ENCODE measurements at regions not wholly inside any gene's neighbourhood (a gene's known extent, or its start where the extent isn't known, plus 50 kb on each side); places are given as distances from the start of the nearest gene placed in this dataset.

GRCh38 chr14:39784461-39784860, 352.2 kb upstream of the FBXO33 start:
- 49 to 55% methylated on average over 1 of the region's 1 CpG for WGBS, 2 donors
- H3K4me3 ChIP-seq (ENCODE audit: low read depth, poor library complexity, severe bottlenecking) = no peak overlapping the region
- no peak for DNase-seq (ENCODE audit: low spot score in 2 of 2)
- TF ChIP-seq POLR2A (IDR thresholded peaks at IDR 0.05) = no peak
- TF ChIP-seq CTCF (IDR thresholded peaks at IDR 0.05) = no peak
- intact Hi-C loops (cut with DNase I; ENCODE audit: low total_unique reads) = no loop called here

GRCh38 chr14:39781466-39781865, 349.2 kb upstream of the FBXO33 start:
- 67 to 71% methylated on average over 5 of the region's 5 CpGs for WGBS, 2 donors
- intact Hi-C loops (cut with DNase I; ENCODE audit: low total_unique reads) = no loop called here
- no peak overlapping the region for H3K4me3 ChIP-seq (ENCODE audit: low read depth, poor library complexity, severe bottlenecking)
- no peak for DNase-seq (ENCODE audit: low spot score in 2 of 2)
- TF ChIP-seq POLR2A (IDR thresholded peaks at IDR 0.05) (no peak), CTCF (IDR thresholded peaks at IDR 0.05) (no peak)

GRCh38 chr14:39773387-39774126, 341.3 kb upstream of the FBXO33 start:
- 51 to 76% methylated on average over 2 of the region's 2 CpGs for WGBS, 2 donors
- no peak for TF ChIP-seq CTCF (IDR thresholded peaks at IDR 0.05)
- no peak for TF ChIP-seq POLR2A (IDR thresholded peaks at IDR 0.05)
- no peak overlapping the region for H3K4me3 ChIP-seq (ENCODE audit: low read depth, poor library complexity, severe bottlenecking)
- intact Hi-C loops (cut with DNase I; ENCODE audit: low total_unique reads) = no loop called here
- DNase-seq (ENCODE audit: low spot score in 2 of 2) = no peak

- WGBS, 2 donors = 35 to 53% methylated on average over 1 of the region's 1 CpG
- TF ChIP-seq CTCF (IDR thresholded peaks at IDR 0.05) (no peak), POLR2A (IDR thresholded peaks at IDR 0.05) (no peak)
- H3K4me3 ChIP-seq (ENCODE audit: low read depth, poor library complexity, severe bottlenecking) = no peak overlapping the region
- no peak for DNase-seq (ENCODE audit: low spot score in 2 of 2)
- intact Hi-C loops (cut with DNase I; ENCODE audit: low total_unique reads) = no loop called here
Measured at GRCh38 chr14:39772627-39773026, 340.4 kb upstream of the FBXO33 start.

- no peak overlapping the region for H3K4me3 ChIP-seq (ENCODE audit: low read depth, poor library complexity, severe bottlenecking)
- intact Hi-C loops (cut with DNase I; ENCODE audit: low total_unique reads) = no loop called here
- DNase-seq (ENCODE audit: low spot score in 2 of 2) = no peak
- TF ChIP-seq CTCF (IDR thresholded peaks at IDR 0.05) = no peak
- TF ChIP-seq POLR2A (IDR thresholded peaks at IDR 0.05) = no peak
- 66 to 78% methylated on average over 1 of the region's 1 CpG for WGBS, 2 donors
Measured at GRCh38 chr14:39768589-39768988, 336.4 kb upstream of the FBXO33 start.
